ENCODE measurements at regions not wholly inside any gene's neighbourhood (a gene's known extent, or its start where the extent isn't known, plus 50 kb on each side); places are given as distances from the start of the nearest gene placed in this dataset.

GRCh38 chr21:36550761-36551160, 70.8 kb upstream of the CLDN14 start:
- Histone ChIP-seq H3K4me3 (ENCODE audit: low read depth, low read length, poor library complexity, severe bottlenecking) (no peak overlapping the region), H3K4me2 (ENCODE audit: low read length) (no peak overlapping the region), H3K9me3 (ENCODE audit: low read length) (no peaks in the 10 kb centered on the region), H2AFZ (ENCODE audit: low read length) (no peak overlapping the region), H3K4me1 (ENCODE audit: insufficient read depth, low read length, poor library complexity, severe bottlenecking) (no peaks in the 10 kb centered on the region), H3K27ac (ENCODE audit: low read depth, low read length, poor library complexity, severe bottlenecking) (no peak overlapping the region), H3K79me2 (ENCODE audit: insufficient read depth, low read depth, low read length) (no peaks in the 10 kb centered on the region), H3K9me2 (ENCODE audit: insufficient read depth, low read length) (no peaks in the 10 kb centered on the region), H3K36me3 (ENCODE audit: insufficient read depth, low read length) (no peaks in the 10 kb centered on the region), H4K20me1 (ENCODE audit: insufficient read depth, low read length) (no peaks in the 10 kb centered on the region)
- no peak for DNase-seq (ENCODE audit: low spot score)
- TF ChIP-seq CTCF (conservative IDR thresholded peaks at IDR 0.05; ENCODE audit: low read length) (no peak), EZH2phosphoT487 (IDR thresholded peaks at IDR 0.05; ENCODE audit: borderline replicate concordance, low read depth, low read length) (no peak)
- ChIA-PET POLR2A (no interaction called here), CTCF (ENCODE audit: unreplicated experiment) (no interaction called here)
- no TSS peak for BruUV-seq (replicated peaks)
- intact Hi-C loops (cut with micrococcal nuclease; ENCODE audit: unreplicated experiment): no loop called here

- Histone ChIP-seq H3K4me1 (ENCODE audit: insufficient read depth, low read length, poor library complexity, severe bottlenecking) (no peaks in the 10 kb centered on the region), H3K9me2 (ENCODE audit: insufficient read depth, low read length) (no peaks in the 10 kb centered on the region), H3K4me3 (ENCODE audit: low read depth, low read length, poor library complexity, severe bottlenecking) (no peak overlapping the region), H3K27ac (ENCODE audit: low read depth, low read length, poor library complexity, severe bottlenecking) (no peak overlapping the region), H2AFZ (ENCODE audit: low read length) (no peak overlapping the region), H3K4me2 (ENCODE audit: low read length) (no peak overlapping the region), H3K9me3 (ENCODE audit: low read length) (no peaks in the 10 kb centered on the region), H3K36me3 (ENCODE audit: insufficient read depth, low read length) (no peaks in the 10 kb centered on the region), H3K79me2 (ENCODE audit: insufficient read depth, low read depth, low read length) (no peaks in the 10 kb centered on the region), H4K20me1 (ENCODE audit: insufficient read depth, low read length) (no peaks in the 10 kb centered on the region)
- no peak for DNase-seq (ENCODE audit: low spot score)
- TF ChIP-seq EZH2phosphoT487 (IDR thresholded peaks at IDR 0.05; ENCODE audit: borderline replicate concordance, low read depth, low read length) (no peak), CTCF (conservative IDR thresholded peaks at IDR 0.05; ENCODE audit: low read length) (no peak)
- CTCF ChIA-PET (ENCODE audit: unreplicated experiment): no interaction called here
- intact Hi-C loops (cut with micrococcal nuclease; ENCODE audit: unreplicated experiment): no loop called here
- POLR2A ChIA-PET: no interaction called here
- BruUV-seq (replicated peaks): no TSS peak
Measured at GRCh38 chr21:36551321-36551720, 71.4 kb upstream of the CLDN14 start.

- Histone ChIP-seq H3K4me1 (ENCODE audit: insufficient read depth, low read length, poor library complexity, severe bottlenecking) (no peaks in the 10 kb centered on the region), H3K79me2 (ENCODE audit: insufficient read depth, low read depth, low read length) (no peaks in the 10 kb centered on the region), H3K4me3 (ENCODE audit: low read depth, low read length, poor library complexity, severe bottlenecking) (no peak overlapping the region), H3K27ac (ENCODE audit: low read depth, low read length, poor library complexity, severe bottlenecking) (no peak overlapping the region), H4K20me1 (ENCODE audit: insufficient read depth, low read length) (no peaks in the 10 kb centered on the region), H2AFZ (ENCODE audit: low read length) (no peak overlapping the region), H3K36me3 (ENCODE audit: insufficient read depth, low read length) (no peaks in the 10 kb centered on the region), H3K9me2 (ENCODE audit: insufficient read depth, low read length) (no peaks in the 10 kb centered on the region), H3K9me3 (ENCODE audit: low read length) (no peaks in the 10 kb centered on the region), H3K4me2 (ENCODE audit: low read length) (no peak overlapping the region)
- ChIA-PET CTCF (ENCODE audit: unreplicated experiment) (no interaction called here), POLR2A (no interaction called here)
- TF ChIP-seq EZH2phosphoT487 (IDR thresholded peaks at IDR 0.05; ENCODE audit: borderline replicate concordance, low read depth, low read length) (no peak), CTCF (conservative IDR thresholded peaks at IDR 0.05; ENCODE audit: low read length) (no peak)
- no TSS peak for BruUV-seq (replicated peaks)
- intact Hi-C loops (cut with micrococcal nuclease; ENCODE audit: unreplicated experiment): no loop called here
- no peak for DNase-seq (ENCODE audit: low spot score)
Measured at GRCh38 chr21:36551731-36552433, 72.0 kb upstream of the CLDN14 start.

Data from OCI-LY7 (cell line).